Right lobe of liver (tissue), 4 donors: ENCODE measurements at regions not wholly inside any gene's neighbourhood (a gene's known extent, or its start where the extent isn't known, plus 50 kb on each side); places are given as distances from the start of the nearest gene placed in this dataset.

ENCODE experiments used
- CTCF ChIP-seq, 4 donors: fragments of 200-600 bp in 3 of 4; fragments of 450-650 bp in 1 of 4; IDR thresholded peaks; one replicate each; pipeline versions ENCODE4 v1.5.1 to v1.8.0; 2016 to 2022; ENCODE audit warnings: antibody characterized with exemption in 4 of 4, mild to moderate bottlenecking in 2 of 4
- POLR2A ChIP-seq: fragments of 450-650 bp; IDR thresholded peaks from one replicate; pipeline ENCODE4 v1.6.1; 2017; ENCODE audit warnings: antibody characterized with exemption, mild to moderate bottlenecking
- donor health status: DM: no; HTN: no; CAD: no.
- donor health status: DM: no; HTN: no; CAD: no.
- donor health status: DM: no; HTN: yes; CAD: no.

GRCh38 chr5:52392321-52392720 lies 395.4 kb upstream of the ITGA1 start:
- no peak for TF ChIP-seq CTCF (IDR thresholded peaks at IDR 0.05)
- TF ChIP-seq POLR2A, result no peak
